Spleen (tissue), 11 donors: ENCODE measurements at regions not wholly inside any gene's neighbourhood (a gene's known extent, or its start where the extent isn't known, plus 50 kb on each side); places are given as distances from the start of the nearest gene placed in this dataset.

Source experiments
- DNase-seq: peaks from one replicate; pipeline ENCODE4 v3.0.0-alpha.2; 2020
- H3K27ac ChIP-seq, 8 donors: fragments of 200-600 bp; sonication (generic) in 7 of 8; 1 replicate in 4 of 8; 2 replicates in 4 of 8; pipeline versions ENCODE4 v1.5.0 to v1.8.0; 2016 to 2021; ENCODE audit warnings: inconsistent platforms in 4 of 8, mild to moderate bottlenecking in 4 of 8, moderate library complexity in 1 of 8
- H3K27me3 ChIP-seq, 7 donors: fragments of 200-600 bp; sonication (generic) in 6 of 7; replicated peaks in 1 of 7; 1 replicate in 4 of 7; 2 replicates in 3 of 7; pipeline versions ENCODE4 v1.5.0 to v1.8.0; 2016 to 2021; ENCODE audit warnings: inconsistent platforms in 3 of 7, mild to moderate bottlenecking in 1 of 7
- H3K36me3 ChIP-seq, 6 donors: fragments of 200-600 bp; sonication (generic) in 5 of 6; 1 replicate in 4 of 6; 2 replicates in 2 of 6; pipeline versions ENCODE4 v1.5.0 to v1.8.0; 2016 to 2021; ENCODE audit warnings: inconsistent platforms in 2 of 6
- H3K4me1 ChIP-seq, 6 donors: fragments of 200-600 bp; sonication (generic) in 5 of 6; 1 replicate in 3 of 6; 2 replicates in 3 of 6; pipeline versions ENCODE4 v1.5.0 to v1.8.0; 2016 to 2021; ENCODE audit warnings: inconsistent platforms in 3 of 6
- H3K4me3 ChIP-seq, 8 donors: fragments of 200-600 bp; sonication (generic) in 7 of 8; 1 replicate in 4 of 8; 2 replicates in 4 of 8; pipeline versions ENCODE4 v1.5.0 to v1.8.0; 2016 to 2021; ENCODE audit warnings: inconsistent platforms in 4 of 8, mild to moderate bottlenecking in 4 of 8, moderate library complexity in 2 of 8
- H3K9me3 ChIP-seq, 8 donors: fragments of 200-600 bp; sonication (generic) in 7 of 8; 1 replicate in 4 of 8; 2 replicates in 4 of 8; pipeline versions ENCODE4 v1.5.0 to v1.8.0; 2016 to 2021; ENCODE audit warnings: inconsistent platforms in 4 of 8
- CTCF ChIP-seq, 11 experiments: fragments of 200-600 bp in 7 of 11; fragments of 450-650 bp in 4 of 11; sonication (generic) in 4 of 11; IDR thresholded peaks in 8 of 11; conservative IDR thresholded peaks in 3 of 11; 1 replicate in 7 of 11; 2 replicates in 4 of 11; pipeline versions ENCODE4 v1.4.0 to v1.8.0; 2016 to 2021; ENCODE audit warnings: antibody characterized with exemption in 11 of 11, inconsistent platforms in 4 of 11, mild to moderate bottlenecking in 1 of 11
- POLR2A ChIP-seq, 3 donors: fragments of 450-650 bp; IDR thresholded peaks; one replicate each; pipeline ENCODE4 v1.5.1; 2017; ENCODE audit warnings: antibody characterized with exemption in 3 of 3, mild to moderate bottlenecking in 1 of 3
- POLR2AphosphoS5 ChIP-seq, 3 donors: sonication (generic); formaldehyde crosslinking; IDR thresholded peaks; one replicate each; pipeline ENCODE4 v1.5.1; 2017; ENCODE audit warnings: antibody characterized with exemption in 3 of 3
- WGBS, 5 donors: extraction: QIAGEN DNeasy Blood & Tissue Kit in 3 of 5; methylation state at CpG; one replicate each; pipeline versions ENCODE4 v1.1.5 to v1.1.7; 2013 to 2018; 5-methylcytosine and 5-hydroxymethylcytosine counted together
- intact Hi-C: fragments of 100-400 bp; cut with DNase I; formaldehyde crosslinking; loops from one replicate; pipeline ENCODE4 v1.15.0; 2023; ENCODE audit warnings: low total_unique reads
- donor health status: healthy with polysubstance abuse.
- donor health status: DM: no; HTN: no; CAD: no; lungs with moderate emphysema.
- donor health status: DM: no; HTN: no; CAD: no.
- donor health status: Bipolar disorder and iron deficiency.
- donor health status: healthy.
- donor health status: DM: no; HTN: no; CAD: no.
- donor health status: DM: yes; HTN: yes; CAD: no.

GRCh38 chr18:67194886-67195285 is 321.6 kb downstream of the DSEL start:
- intact Hi-C loops = loop anchor here (5.0 kb wide), 1 partner anchor 88 kb away; no protein-coding TSS in a partner anchor

GRCh38 chr18:67192535-67192934 is 324.0 kb downstream of the DSEL start:
- WGBS, 5 donors = 64 to 82% (median 73%) methylated on average over 5 of the region's 5 CpGs
- DNase-seq = no peak
- no peaks in the 10 kb centered on the region for H3K27me3 ChIP-seq
- H3K4me1 ChIP-seq = no peaks in the 10 kb centered on the region
- no peak for TF ChIP-seq CTCF (IDR thresholded peaks at IDR 0.05 in 8 of 11, conservative IDR thresholded peaks at IDR 0.05 in 3 of 11)
- no peak for TF ChIP-seq POLR2AphosphoS5 (IDR thresholded peaks at IDR 0.05)
- TF ChIP-seq POLR2A (IDR thresholded peaks at IDR 0.05) = no peak
- H3K9me3 ChIP-seq = no peaks in the 10 kb centered on the region
- no peak overlapping the region for H3K4me3 ChIP-seq
- no peaks in the 10 kb centered on the region for H3K36me3 ChIP-seq
- no peak overlapping the region for H3K27ac ChIP-seq
- intact Hi-C loops = no loop called here

More at GRCh38 chr18:67194886-67195285, 321.6 kb downstream of the DSEL start:
- H3K27ac ChIP-seq = no peak overlapping the region
- no peaks in the 10 kb centered on the region for H3K9me3 ChIP-seq
- H3K4me1 ChIP-seq = no peaks in the 10 kb centered on the region
- H3K36me3 ChIP-seq = no peaks in the 10 kb centered on the region
- WGBS, 5 donors = 11 to 31% (median 21%) methylated on average over 5 of the region's 5 CpGs
- no peaks in the 10 kb centered on the region for H3K27me3 ChIP-seq
- TF ChIP-seq POLR2AphosphoS5 (IDR thresholded peaks at IDR 0.05) (no peak), POLR2A (IDR thresholded peaks at IDR 0.05) (no peak), CTCF (IDR thresholded peaks at IDR 0.05 in 8 of 11, conservative IDR thresholded peaks at IDR 0.05 in 3 of 11) (no peak)
- no peak for DNase-seq
- no peak overlapping the region for H3K4me3 ChIP-seq

GRCh38 chr18:67183398-67183797 is 333.1 kb downstream of the DSEL start:
- DNase-seq = no peak
- Histone ChIP-seq H3K4me3 (no peak overlapping the region), H3K27me3 (no peaks in the 10 kb centered on the region), H3K27ac (no peak overlapping the region), H3K4me1 (no peaks in the 10 kb centered on the region), H3K9me3 (no peaks in the 10 kb centered on the region), H3K36me3 (no peaks in the 10 kb centered on the region)
- WGBS, 5 donors = 45 to 69% (median 63%) methylated on average over 4 of the region's 4 CpGs
- TF ChIP-seq CTCF (IDR thresholded peaks at IDR 0.05 in 8 of 11, conservative IDR thresholded peaks at IDR 0.05 in 3 of 11) = no peak
- no peak for TF ChIP-seq POLR2AphosphoS5 (IDR thresholded peaks at IDR 0.05)
- no peak for TF ChIP-seq POLR2A (IDR thresholded peaks at IDR 0.05)
- intact Hi-C loops = no loop called here

- H3K4me1 ChIP-seq = no peaks in the 10 kb centered on the region
- 73 to 78% (median 76%) methylated on average over 3 of the region's 3 CpGs for WGBS, 5 donors
- TF ChIP-seq CTCF (IDR thresholded peaks at IDR 0.05 in 8 of 11, conservative IDR thresholded peaks at IDR 0.05 in 3 of 11) (no peak), POLR2AphosphoS5 (IDR thresholded peaks at IDR 0.05) (no peak), POLR2A (IDR thresholded peaks at IDR 0.05) (no peak)
- H3K27ac ChIP-seq = no peak overlapping the region
- no peaks in the 10 kb centered on the region for H3K36me3 ChIP-seq
- no peaks in the 10 kb centered on the region for H3K9me3 ChIP-seq
- DNase-seq = no peak
- H3K27me3 ChIP-seq = no peaks in the 10 kb centered on the region
- H3K4me3 ChIP-seq = no peak overlapping the region
- intact Hi-C loops = no loop called here
Observed at GRCh38 chr18:67179726-67180125, 336.8 kb downstream of the DSEL start.
